Large intestine (tissue), 3 donors: ENCODE measurements at regions not wholly inside any gene's neighbourhood (a gene's known extent, or its start where the extent isn't known, plus 50 kb on each side); places are given as distances from the start of the nearest gene placed in this dataset.
"Not testable (repeated sequence)": the region's sequence is repeated elsewhere in the genome, so short reads cannot be mapped to it uniquely, and the experiment has no call there.

Experiments used
- DNase-seq, 2 donors: peaks; one replicate each; pipeline versions ENCODE4 v3.0.0 to v3.0.0-alpha.2; 2013
- H3K27ac ChIP-seq: one replicate; pipeline ENCODE4 v1.5.1; 2013; ENCODE audit warnings: low read length
- H3K27me3 ChIP-seq: 2 replicates; pipeline ENCODE4 v1.6.1; 2013; ENCODE audit warnings: low read length; ENCODE audit not compliant: control insufficient read depth, insufficient read depth
- H3K36me3 ChIP-seq: 2 replicates; pipeline ENCODE4 v1.6.1; 2013; ENCODE audit warnings: low read length; ENCODE audit not compliant: control insufficient read depth, insufficient read depth
- H3K4me1 ChIP-seq: one replicate; pipeline ENCODE4 v1.6.1; 2013; ENCODE audit warnings: low read length; ENCODE audit not compliant: control insufficient read depth, insufficient read depth
- H3K4me3 ChIP-seq: one replicate; pipeline ENCODE4 v1.5.1; 2013; ENCODE audit warnings: low read length
- H3K9me3 ChIP-seq: one replicate; pipeline ENCODE4 v1.6.1; 2013; ENCODE audit warnings: mild to moderate bottlenecking, low read depth, low read length, moderate library complexity; ENCODE audit not compliant: control insufficient read depth
- WGBS: methylation state at CpG from one replicate; pipeline ENCODE4 v1.1.5; 2013; ENCODE audit warnings: low lambda C conversion rate; ENCODE audit not compliant: insufficient coverage; 5-methylcytosine and 5-hydroxymethylcytosine counted together

- DNase-seq, result peak; percentile 2 to 24
- no CpG with 5 or more reads among the region's 1 CpG for WGBS
- Histone ChIP-seq H3K36me3 (no peaks in the 10 kb centered on the region), H3K4me3 (no peak overlapping the region), H3K4me1 (no peaks in the 10 kb centered on the region), H3K27ac (no peak overlapping the region), H3K27me3 (no peaks in the 10 kb centered on the region), H3K9me3 (no peaks in the 10 kb centered on the region)
Measured at GRCh38 chr6:74519163-74519562, 686.7 kb downstream of the COL12A1 start.

- Histone ChIP-seq H3K4me3 (no peak overlapping the region), H3K9me3 (no peaks in the 10 kb centered on the region), H3K36me3 (no peaks in the 10 kb centered on the region), H3K4me1 (no peaks in the 10 kb centered on the region), H3K27ac (no peak overlapping the region), H3K27me3 (no peaks in the 10 kb centered on the region)
- no CpG with 5 or more reads among the region's 1 CpG for whole genome bisulfite sequencing
- DNase-seq, result no peak
Measured at GRCh38 chr6:74518035-74518434, 687.8 kb downstream of the COL12A1 start.

- Histone ChIP-seq H3K9me3 (peaks cover under 1% of the 10 kb centered on the region), H3K36me3 (no peaks in the 10 kb centered on the region), H3K27me3 (no peaks in the 10 kb centered on the region), H3K4me1 (no peaks in the 10 kb centered on the region), H3K4me3 (no peak overlapping the region), H3K27ac (no peak overlapping the region)
- DNase-seq, result no peak
- 80% methylated on average over 1 of the region's 3 CpGs for WGBS
Measured at GRCh38 chr6:74510878-74511277, 695.0 kb downstream of the COL12A1 start.

GRCh38 chr6:74507649-74508048 lies 698.2 kb downstream of the COL12A1 start:
- no CpG with 5 or more reads among the region's 1 CpG for WGBS
- no peaks in the 10 kb centered on the region for H3K4me1 ChIP-seq
- H3K4me3 ChIP-seq, result no peak overlapping the region
- H3K27me3 ChIP-seq, result no peaks in the 10 kb centered on the region
- DNase-seq, result no peak
- H3K9me3 ChIP-seq, result peaks cover 6% of the 10 kb centered on the region
- H3K27ac ChIP-seq, result no peak overlapping the region
- H3K36me3 ChIP-seq, result no peaks in the 10 kb centered on the region

GRCh38 chr6:74505391-74505790 lies 700.5 kb downstream of the COL12A1 start:
- peaks cover 6% of the 10 kb centered on the region for H3K9me3 ChIP-seq
- no peak overlapping the region for H3K4me3 ChIP-seq
- H3K36me3 ChIP-seq, result no peaks in the 10 kb centered on the region
- H3K27ac ChIP-seq, result no peak overlapping the region
- H3K27me3 ChIP-seq, result no peaks in the 10 kb centered on the region
- 73% methylated on average over 1 of the region's 1 CpG for WGBS
- no peaks in the 10 kb centered on the region for H3K4me1 ChIP-seq
- DNase-seq, result no peak

GRCh38 chr6:74504941-74505340 lies 700.9 kb downstream of the COL12A1 start:
- Histone ChIP-seq H3K36me3 (no peaks in the 10 kb centered on the region), H3K4me1 (no peaks in the 10 kb centered on the region), H3K4me3 (no peak overlapping the region), H3K9me3 (peaks cover 6% of the 10 kb centered on the region), H3K27ac (no peak overlapping the region), H3K27me3 (no peaks in the 10 kb centered on the region)
- no peak for DNase-seq
- no CpG with 5 or more reads among the region's 3 CpGs for WGBS

GRCh38 chr6:74492587-74492986 lies 713.3 kb downstream of the COL12A1 start:
- Histone ChIP-seq H3K9me3 (no peaks in the 10 kb centered on the region), H3K36me3 (no peaks in the 10 kb centered on the region), H3K4me1 (no peaks in the 10 kb centered on the region), H3K27ac (no peak overlapping the region), H3K27me3 (no peaks in the 10 kb centered on the region), H3K4me3 (no peak overlapping the region)
- WGBS, result 80% methylated on average over 1 of the region's 1 CpG
- DNase-seq, result no peak

- Histone ChIP-seq H3K36me3 (no peaks in the 10 kb centered on the region), H3K27ac (no peak overlapping the region), H3K27me3 (no peaks in the 10 kb centered on the region), H3K4me1 (no peaks in the 10 kb centered on the region), H3K9me3 (no peaks in the 10 kb centered on the region), H3K4me3 (no peak overlapping the region)
- 71% methylated on average over 1 of the region's 2 CpGs for WGBS
- no peak for DNase-seq
Measured at GRCh38 chr6:74491844-74492374, 713.9 kb downstream of the COL12A1 start.

GRCh38 chr6:74488726-74489125 lies 717.1 kb downstream of the COL12A1 start:
- H3K36me3 ChIP-seq, H3K27me3 ChIP-seq, H3K4me1 ChIP-seq, DNase-seq, H3K4me3 ChIP-seq, H3K27ac ChIP-seq, H3K9me3 ChIP-seq: not testable (repeated sequence)
- WGBS, result no CpG with 5 or more reads among the region's 13 CpGs

GRCh38 chr6:74482180-74482579 lies 723.7 kb downstream of the COL12A1 start:
- H3K4me3 ChIP-seq, result no peak overlapping the region

GRCh38 chr6:74480561-74480960 lies 725.3 kb downstream of the COL12A1 start:
- H3K4me1 ChIP-seq, result no peaks in the 10 kb centered on the region
- no peak overlapping the region for H3K4me3 ChIP-seq
- whole genome bisulfite sequencing, result no CpG with 5 or more reads among the region's 2 CpGs
- H3K9me3 ChIP-seq, result no peaks in the 10 kb centered on the region
- H3K27ac ChIP-seq, result no peak overlapping the region
- no peaks in the 10 kb centered on the region for H3K27me3 ChIP-seq
- H3K36me3 ChIP-seq, result no peaks in the 10 kb centered on the region
- DNase-seq, result no peak

More at GRCh38 chr6:74482180-74482579, 723.7 kb downstream of the COL12A1 start:
- Histone ChIP-seq H3K9me3 (no peaks in the 10 kb centered on the region), H3K36me3 (no peaks in the 10 kb centered on the region), H3K27ac (no peak overlapping the region), H3K27me3 (no peaks in the 10 kb centered on the region), H3K4me1 (no peaks in the 10 kb centered on the region)
- no peak for DNase-seq
- WGBS, result no CpG with 5 or more reads among the region's 1 CpG
